ENCODE measurements at regions not wholly inside any gene's neighbourhood (a gene's known extent, or its start where the extent isn't known, plus 50 kb on each side); places are given as distances from the start of the nearest gene placed in this dataset.

GRCh38 chr3:103440539-103441203 lies 1005.9 kb downstream of the ZPLD1 start:
- intact Hi-C loops (cut with DNase I): no loop called here
- 47 to 55% (median 50%) methylated on average over 1 of the region's 1 CpG for WGBS, 4 donors

GRCh38 chr3:103446953-103447629 lies 1012.3 kb downstream of the ZPLD1 start:
- no peak for DNase-seq
- no peaks in the 10 kb centered on the region for H3K36me3 ChIP-seq (replicated peaks in 1 of 2)
- intact Hi-C loops (cut with DNase I): no loop called here
- no peaks in the 10 kb centered on the region for H3K27me3 ChIP-seq
- H3K27ac ChIP-seq: no peak overlapping the region
- 47 to 69% (median 62%) methylated on average over 9 to 10 of the region's 10 CpGs for WGBS, 4 donors
- H3K9me3 ChIP-seq (replicated peaks in 1 of 3): no peaks in the 10 kb centered on the region
- TF ChIP-seq POLR2A (IDR thresholded peaks at IDR 0.05) (no peak), CTCF (IDR thresholded peaks at IDR 0.05) (no peak)
- H3K4me1 ChIP-seq (replicated peaks in 1 of 2): no peaks in the 10 kb centered on the region
- H3K4me3 ChIP-seq: no peak overlapping the region

More at GRCh38 chr3:103440539-103441203, 1005.9 kb downstream of the ZPLD1 start:
- no peaks in the 10 kb centered on the region for H3K27me3 ChIP-seq
- no peaks in the 10 kb centered on the region for H3K4me1 ChIP-seq (replicated peaks in 1 of 2)
- no peak overlapping the region for H3K27ac ChIP-seq
- no peak overlapping the region for H3K4me3 ChIP-seq
- no peak for TF ChIP-seq CTCF (IDR thresholded peaks at IDR 0.05)
- no peaks in the 10 kb centered on the region for H3K36me3 ChIP-seq (replicated peaks in 1 of 2)
- no peaks in the 10 kb centered on the region for H3K9me3 ChIP-seq (replicated peaks in 1 of 3)
- no peak for DNase-seq

DNA sequence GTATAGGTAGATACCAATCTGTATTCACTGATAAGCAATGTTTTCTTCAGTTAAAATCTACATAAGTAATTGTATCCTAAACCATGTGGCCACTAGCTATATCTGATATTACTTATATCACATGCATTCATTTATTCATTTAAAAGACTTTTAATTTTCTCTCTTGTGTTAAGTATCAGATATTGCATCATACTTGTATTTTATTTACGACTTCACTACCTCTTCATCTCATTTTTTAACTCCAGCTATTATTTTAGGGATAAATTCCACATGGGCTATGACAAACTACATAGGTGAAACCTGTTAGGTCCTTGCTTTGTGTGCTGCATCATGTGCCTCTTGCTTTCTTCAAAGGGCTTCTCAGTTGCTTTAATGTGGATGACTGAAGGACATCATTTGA lies 1018.3 kb downstream of the ZPLD1 start:
- Histone ChIP-seq H3K36me3 (replicated peaks in 1 of 2) (no peaks in the 10 kb centered on the region), H3K27me3 (no peaks in the 10 kb centered on the region), H3K9me3 (replicated peaks in 1 of 3) (no peaks in the 10 kb centered on the region), H3K27ac (no peak overlapping the region), H3K4me1 (replicated peaks in 1 of 2) (no peaks in the 10 kb centered on the region), H3K4me3 (no peak overlapping the region)
- intact Hi-C loops (cut with DNase I): no loop called here
- TF ChIP-seq POLR2A (IDR thresholded peaks at IDR 0.05): no peak
- TF ChIP-seq CTCF (IDR thresholded peaks at IDR 0.05): no peak
- 56 to 65% (median 57%) methylated on average over 1 of the region's 1 CpG for WGBS, 4 donors
- DNase-seq: no peak

DNA sequence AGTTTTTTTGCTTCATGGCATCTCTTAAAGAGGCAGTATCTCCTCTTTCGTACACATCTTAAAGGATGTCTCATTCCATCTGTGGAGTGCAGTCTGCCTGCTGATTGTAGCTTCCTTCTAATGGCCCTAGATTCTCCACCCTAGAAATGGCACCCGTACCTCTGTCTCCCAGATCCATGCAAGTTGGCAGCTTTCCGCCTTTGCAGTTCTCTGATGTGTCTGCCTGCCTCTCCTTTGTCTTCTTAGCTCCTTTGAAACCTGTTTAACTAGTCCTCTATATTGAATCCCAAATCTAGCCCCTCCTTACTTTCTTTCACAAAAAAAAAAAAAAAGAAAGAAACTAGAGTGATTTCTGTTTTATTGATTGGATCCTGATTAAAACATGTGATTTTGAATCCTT lies 1025.0 kb downstream of the ZPLD1 start:
- no peaks in the 10 kb centered on the region for H3K36me3 ChIP-seq (replicated peaks in 1 of 2)
- WGBS, 4 donors: 72 to 89% (median 78%) methylated on average over 3 of the region's 3 CpGs
- no peaks in the 10 kb centered on the region for H3K27me3 ChIP-seq
- no peak overlapping the region for H3K27ac ChIP-seq
- H3K4me3 ChIP-seq: no peak overlapping the region
- H3K4me1 ChIP-seq (replicated peaks in 1 of 2): no peaks in the 10 kb centered on the region
- H3K9me3 ChIP-seq (replicated peaks in 1 of 3): no peaks in the 10 kb centered on the region
- intact Hi-C loops (cut with DNase I): no loop called here
- no peak for TF ChIP-seq POLR2A (IDR thresholded peaks at IDR 0.05)
- TF ChIP-seq CTCF (IDR thresholded peaks at IDR 0.05): no peak
- no peak for DNase-seq
